GM18520 (cell line): ENCODE measurements at regions not wholly inside any gene's neighbourhood (a gene's known extent, or its start where the extent isn't known, plus 50 kb on each side); places are given as distances from the start of the nearest gene placed in this dataset.

Source experiments
- ATAC-seq: cut with Tn5 transposase; IDR thresholded peaks from one replicate; pipeline ENCODE4 v1.9.1; 2021; ENCODE audit not compliant: unreplicated experiment

DNA sequence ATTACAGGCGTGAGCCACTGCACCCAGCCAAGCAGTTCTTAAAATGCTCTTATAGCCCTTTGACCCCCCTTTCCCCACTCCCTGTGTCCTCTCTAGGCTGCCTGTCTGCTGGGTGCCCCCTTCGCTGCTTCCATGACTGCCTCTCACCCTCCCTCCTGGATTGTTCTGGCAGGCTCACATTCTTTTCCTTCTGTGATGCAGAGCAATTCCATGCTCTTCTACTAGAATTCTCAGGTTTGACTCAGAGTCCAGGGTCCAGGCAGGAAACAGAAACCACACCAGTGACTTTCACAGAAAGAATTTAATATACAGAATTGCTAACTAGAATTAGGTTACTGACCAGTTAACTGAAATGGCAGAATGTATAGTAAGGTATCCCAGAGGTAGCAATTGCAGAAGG lies 244.8 kb downstream of the BAMBI start:
- ATAC-seq: no peak

DNA sequence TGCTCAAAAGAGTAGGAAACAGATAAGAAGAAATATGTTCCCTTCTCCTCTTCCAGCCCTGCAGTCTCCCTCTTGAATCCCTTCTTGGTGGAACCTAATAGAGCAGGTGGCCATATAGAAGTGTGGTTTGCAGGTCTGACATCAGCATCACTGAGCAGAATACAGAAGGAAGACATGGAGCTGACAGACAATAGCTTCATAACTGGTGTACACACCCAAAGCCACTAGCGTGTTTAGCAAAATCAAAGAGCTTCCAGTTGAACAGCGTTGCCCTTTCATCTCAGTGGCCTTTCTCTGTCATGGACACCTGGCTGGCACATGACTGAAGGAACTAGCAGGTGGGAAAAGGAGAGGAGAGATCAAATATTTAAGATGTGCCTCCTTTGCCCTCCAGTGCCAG lies 245.5 kb downstream of the BAMBI start:
- ATAC-seq: no peak

GRCh38 chr10:28924717-28925116 lies 247.4 kb downstream of the BAMBI start:
- ATAC-seq: no peak

GRCh38 chr10:28925121-28925663 lies 247.9 kb downstream of the BAMBI start:
- no peak for ATAC-seq

GRCh38 chr10:28926932-28927331 lies 249.6 kb downstream of the BAMBI start:
- no peak for ATAC-seq

GRCh38 chr10:28928484-28928883 lies 251.2 kb downstream of the BAMBI start:
- no peak for ATAC-seq

DNA sequence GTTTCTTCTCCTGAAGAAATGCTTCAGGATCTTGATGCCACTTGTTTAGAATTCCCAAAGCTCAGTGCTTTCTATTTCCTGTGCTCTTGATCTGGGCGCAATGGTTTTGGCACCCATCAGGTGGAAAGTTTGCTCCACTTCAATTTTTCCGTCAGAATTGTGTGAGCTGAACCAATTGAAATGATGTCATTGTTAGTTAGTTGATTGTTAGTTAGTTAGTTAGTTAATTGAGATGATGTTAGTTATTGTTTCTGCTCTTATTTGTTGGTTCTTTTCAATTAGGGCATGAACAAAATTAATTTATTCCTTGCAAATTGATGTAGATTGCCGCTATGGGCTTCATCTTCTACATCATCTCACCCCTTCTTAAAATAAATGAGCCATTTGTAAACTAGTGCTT lies 252.6 kb downstream of the BAMBI start:
- ATAC-seq: no peak

- ATAC-seq: no peak
Measured at GRCh38 chr10:28930514-28931495, 253.5 kb downstream of the BAMBI start.

- no peak for ATAC-seq
Measured at GRCh38 chr10:28935061-28935460, 257.7 kb downstream of the BAMBI start.

- no peak for ATAC-seq
Measured at GRCh38 chr10:28937959-28938358, 260.6 kb downstream of the BAMBI start.

DNA sequence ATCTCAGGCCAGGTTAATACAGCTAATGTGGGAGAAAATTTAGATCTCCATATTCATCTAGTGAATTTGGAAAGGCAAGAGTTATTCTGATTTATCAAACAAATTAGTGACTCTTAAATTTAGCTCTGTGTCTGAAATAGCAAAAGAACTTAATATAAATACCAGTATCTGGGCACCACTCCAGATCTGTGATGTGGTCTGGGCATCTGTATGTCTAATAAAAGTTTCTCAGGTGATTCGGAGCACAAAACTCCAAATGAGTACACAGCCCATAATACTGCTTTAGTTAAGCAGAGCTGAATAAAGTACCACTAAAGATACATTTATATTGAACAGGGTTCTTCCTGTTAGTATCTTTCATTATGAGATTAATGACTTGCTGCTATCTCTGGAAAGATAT lies 261.4 kb downstream of the BAMBI start:
- no peak for ATAC-seq

- ATAC-seq: no peak
Measured at GRCh38 chr10:28939281-28940157, 262.2 kb downstream of the BAMBI start.

DNA sequence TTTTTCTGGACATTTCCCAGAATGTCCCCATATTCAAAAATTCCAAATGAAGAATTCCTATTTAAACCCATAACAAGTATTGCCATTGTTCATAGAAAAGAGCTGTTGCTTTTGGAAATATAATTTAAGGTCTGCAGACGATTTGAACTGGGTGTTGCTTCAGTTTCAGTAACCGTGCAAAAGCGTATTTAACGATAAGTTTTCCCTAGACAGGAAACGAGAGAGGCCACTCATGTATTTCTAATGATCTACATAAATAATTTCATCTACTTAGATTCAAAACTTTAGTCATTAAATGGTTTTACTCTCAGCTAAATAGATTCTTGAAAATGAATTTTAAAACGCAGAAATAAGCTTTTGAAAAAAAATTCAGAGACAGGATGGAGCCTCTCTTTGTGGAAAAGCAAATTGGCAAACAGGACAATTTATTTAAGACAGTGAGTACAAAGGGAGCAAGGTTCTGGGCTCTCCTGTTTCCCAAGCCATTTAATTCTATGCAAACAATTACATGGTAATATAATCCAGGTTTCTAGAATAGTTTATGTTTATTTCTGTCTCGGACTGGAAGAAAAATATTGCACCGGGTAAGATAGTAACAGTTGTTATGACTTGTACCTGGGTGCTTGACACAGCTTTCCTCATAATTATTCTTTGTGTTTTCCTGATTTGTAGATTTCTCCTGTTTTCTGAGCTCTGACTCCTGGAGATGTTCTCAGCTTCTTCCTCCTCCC lies 263.0 kb downstream of the BAMBI start:
- ATAC-seq: no peak

DNA sequence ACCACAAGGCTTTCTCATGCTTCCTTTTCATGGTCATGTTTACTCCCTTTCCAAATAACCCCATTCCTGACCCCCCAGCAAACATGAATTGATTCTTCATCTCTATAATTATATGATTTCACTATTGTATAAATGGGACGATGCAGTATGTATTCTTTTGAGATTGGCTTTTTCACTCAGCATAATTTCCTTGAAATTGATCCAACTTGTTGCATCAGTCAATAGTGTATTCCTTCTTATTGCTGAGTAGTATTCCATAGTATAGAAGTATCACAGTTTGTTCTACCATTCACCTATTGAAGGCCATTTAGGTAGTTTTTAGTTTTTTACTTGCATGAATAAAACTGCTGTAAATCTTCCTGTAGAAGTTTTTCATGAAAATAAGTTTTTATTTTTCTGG lies 264.7 kb downstream of the BAMBI start:
- no peak for ATAC-seq

GRCh38 chr10:28945959-28946358 lies 268.6 kb downstream of the BAMBI start:
- ATAC-seq: no peak

DNA sequence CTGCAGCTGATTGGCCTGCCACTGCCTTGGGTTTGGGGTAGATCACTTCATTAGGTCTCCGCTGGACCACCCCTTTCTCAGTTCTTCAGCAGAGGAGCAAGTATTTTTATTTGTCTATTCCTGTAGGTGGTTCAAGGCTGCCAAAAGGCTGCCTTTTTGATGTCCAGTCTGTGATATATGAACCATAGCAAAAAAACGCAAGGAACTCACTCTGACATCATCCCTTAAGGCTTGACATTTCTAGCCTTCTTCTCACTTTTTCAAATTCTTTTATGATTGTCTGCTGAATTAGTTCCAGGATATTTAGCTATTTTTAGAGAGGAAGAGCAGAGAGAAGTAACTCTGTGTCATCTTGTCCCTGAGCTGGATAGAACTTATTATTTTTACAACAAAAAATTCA lies 269.2 kb downstream of the BAMBI start:
- no peak for ATAC-seq

- ATAC-seq: no peak
Measured at GRCh38 chr10:28947171-28947570, 269.9 kb downstream of the BAMBI start.

DNA sequence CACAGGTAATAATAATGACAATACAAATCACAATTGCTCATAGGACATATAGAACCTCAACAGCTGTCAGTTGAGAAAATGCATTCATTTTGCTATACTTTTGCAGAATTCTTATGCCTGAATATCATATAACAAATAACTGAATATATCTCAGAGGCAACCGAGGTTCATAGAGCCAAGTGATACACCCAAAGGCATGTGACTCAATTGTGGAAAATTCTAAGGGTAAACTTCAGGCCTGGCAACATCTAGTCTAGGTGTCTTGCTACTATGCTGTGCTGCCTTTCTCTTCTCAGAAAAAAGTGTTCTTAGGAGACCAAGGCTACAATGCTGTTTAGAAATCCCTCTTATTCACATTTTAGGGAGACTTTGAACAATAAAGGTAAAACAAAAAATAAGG lies 270.7 kb downstream of the BAMBI start:
- ATAC-seq: no peak

DNA sequence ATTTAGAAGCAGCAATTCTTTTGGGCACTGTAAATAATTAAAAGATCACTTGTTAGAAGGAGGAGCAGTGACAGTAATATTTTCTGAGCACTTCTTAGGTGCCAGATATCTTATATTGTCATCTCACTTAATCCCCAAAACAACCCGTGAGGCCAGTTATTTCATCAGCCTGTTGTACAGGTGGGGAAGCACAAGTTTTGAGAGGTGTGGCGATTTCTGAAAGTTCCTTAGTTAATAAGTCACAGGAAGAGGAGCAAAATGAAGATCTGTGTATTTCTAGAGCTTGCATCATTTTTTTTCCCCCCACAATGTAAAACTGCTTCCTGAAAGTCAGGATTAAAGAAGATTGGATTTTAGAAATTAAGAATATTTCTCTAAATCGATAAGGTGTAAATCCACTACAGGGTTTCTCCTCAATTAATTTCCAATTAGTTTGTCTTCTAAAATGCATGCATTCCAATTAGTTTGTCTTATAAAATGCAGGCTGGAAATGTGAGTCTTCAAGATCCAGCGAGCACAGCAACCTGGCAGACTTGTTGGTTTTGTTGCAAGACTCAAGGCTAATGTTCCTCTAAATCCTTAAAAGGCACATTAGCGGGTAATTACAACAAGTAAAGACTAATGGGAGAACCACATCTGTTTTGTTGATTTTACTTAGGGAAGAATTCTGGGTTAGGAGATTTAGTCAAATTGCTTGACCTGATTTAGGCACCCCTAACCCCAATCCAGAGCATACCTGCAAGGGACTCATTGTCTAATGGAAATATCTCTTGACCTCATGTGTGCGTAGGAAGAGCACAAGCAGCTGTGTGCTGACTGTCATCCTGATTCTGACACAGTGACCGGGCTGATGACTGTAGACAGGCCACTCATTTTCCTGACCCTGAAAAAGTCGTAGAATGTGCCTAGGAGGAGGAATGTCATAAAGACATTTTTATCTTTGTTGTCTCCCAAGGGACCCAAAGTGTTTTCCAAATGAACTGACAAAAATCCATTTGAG lies 272.0 kb downstream of the BAMBI start:
- no peak for ATAC-seq

DNA sequence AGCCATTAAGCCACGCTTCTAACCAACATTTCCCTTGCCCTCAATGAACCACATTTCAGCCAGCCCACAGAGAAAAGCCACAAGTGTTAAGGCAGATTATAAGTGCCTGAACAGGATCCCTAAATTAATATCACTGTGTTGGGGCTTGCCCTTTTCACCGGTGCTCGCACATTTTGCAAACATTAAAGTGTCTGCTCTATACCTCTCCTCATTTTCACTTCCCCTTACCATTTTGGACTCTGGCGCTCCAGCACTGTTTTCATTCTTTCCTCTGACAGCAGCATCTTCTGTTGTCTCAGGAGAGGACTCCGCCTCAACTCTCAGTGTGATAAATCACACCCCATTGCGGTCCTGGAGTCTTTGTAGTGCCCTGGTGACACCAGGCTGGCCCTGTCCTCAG lies 274.2 kb downstream of the BAMBI start:
- ATAC-seq: no peak
